Fibroblast of upper back skin (primary cell): ENCODE measurements at regions not wholly inside any gene's neighbourhood (a gene's known extent, or its start where the extent isn't known, plus 50 kb on each side); places are given as distances from the start of the nearest gene placed in this dataset.
"Not testable (repeated sequence)": the region's sequence is repeated elsewhere in the genome, so short reads cannot be mapped to it uniquely, and the experiment has no call there.

Experiments
- DNase-seq: peaks from one replicate; pipeline ENCODE4 v3.0.0-alpha.2; 2013

DNA sequence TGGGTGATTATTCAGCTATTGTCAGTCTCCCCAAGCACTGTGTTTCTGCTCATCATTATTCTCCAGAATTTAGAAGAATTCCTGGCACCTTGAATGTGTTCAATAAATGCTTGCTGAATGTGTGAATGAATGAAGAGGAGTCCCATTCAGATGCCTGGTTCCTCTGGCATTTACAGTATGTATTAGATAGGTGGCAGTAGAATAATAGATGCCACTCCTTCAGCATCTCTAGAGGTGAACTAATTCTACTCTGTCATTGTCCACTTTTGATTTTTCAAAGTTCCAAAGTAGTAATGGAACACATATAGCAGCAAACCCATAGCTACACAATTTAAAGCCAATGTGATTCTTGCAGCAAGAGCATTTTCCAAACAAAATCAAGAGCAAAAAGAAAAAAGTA is 118.9 kb upstream of the CEP162 start:
- DNase-seq: no peak

- DNase-seq: no peak
These were observed 116.6 kb upstream of the CEP162 start for GRCh38 chr6:84344005-84344404.

GRCh38 chr6:84340422-84340821 is 113.0 kb upstream of the CEP162 start:
- no peak for DNase-seq

DNA sequence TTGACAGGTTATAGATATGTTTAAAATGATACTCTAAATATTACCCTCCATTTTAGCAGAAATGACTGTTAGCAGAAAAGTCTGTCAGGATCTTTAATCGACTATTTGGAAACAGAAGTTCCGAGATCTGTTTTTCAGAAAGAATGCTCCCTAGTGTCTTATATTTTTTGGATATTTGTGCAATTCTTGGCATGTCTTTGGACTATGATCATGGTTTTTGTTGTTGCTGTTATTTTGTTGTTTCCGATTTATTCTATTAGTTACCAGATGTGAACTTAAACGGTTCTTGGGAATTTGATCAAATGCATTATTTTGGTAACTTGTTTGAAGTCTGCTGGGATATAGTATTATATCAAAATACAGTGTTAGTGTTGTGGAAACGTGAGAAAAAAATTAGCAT is 106.4 kb upstream of the CEP162 start:
- DNase-seq: no peak

GRCh38 chr6:84332139-84333034 is 104.9 kb upstream of the CEP162 start:
- DNase-seq: no peak

DNA sequence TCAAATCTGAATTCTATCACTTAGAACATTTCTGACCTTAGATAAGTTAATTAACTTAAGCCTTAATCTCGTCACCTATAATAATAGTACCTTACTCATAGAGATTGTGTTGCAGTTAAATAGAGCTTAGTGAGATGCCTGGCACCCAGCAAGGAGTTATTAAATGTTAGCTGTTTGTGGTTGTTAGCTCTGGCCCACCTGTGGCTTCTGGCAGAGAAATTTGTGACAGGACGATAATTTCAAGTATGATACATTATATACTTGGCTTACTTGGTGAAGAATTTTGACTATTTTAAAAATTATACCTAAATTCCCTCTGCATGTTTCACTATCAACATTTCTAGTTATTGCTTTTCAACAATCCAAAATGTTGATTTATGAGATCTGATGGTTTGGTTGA is 102.9 kb upstream of the CEP162 start:
- no peak for DNase-seq

DNA sequence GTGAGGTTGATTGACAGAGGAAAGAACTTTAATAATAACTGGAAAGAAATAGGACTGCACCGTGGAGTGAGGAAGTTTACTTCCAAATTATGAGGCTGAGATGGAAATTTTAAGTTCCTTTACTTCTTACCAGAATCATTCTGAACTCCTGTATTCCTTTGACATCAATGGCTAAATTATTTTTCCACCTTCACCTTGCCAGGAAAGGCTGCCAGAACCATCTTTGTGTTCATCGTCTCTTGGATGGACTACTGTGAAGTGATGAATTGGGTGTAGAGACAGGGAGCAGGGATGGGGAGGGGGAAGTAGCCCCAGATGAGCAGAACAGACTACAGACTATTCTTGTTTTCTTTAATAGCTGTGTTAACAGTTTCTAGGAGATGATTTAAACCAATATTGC is 102.1 kb upstream of the CEP162 start:
- DNase-seq: no peak

- no peak for DNase-seq
These were observed 101.6 kb upstream of the CEP162 start for GRCh38 chr6:84329077-84329476.

- no peak for DNase-seq
These were observed 90.0 kb upstream of the CEP162 start for GRCh38 chr6:84317463-84317862.

DNA sequence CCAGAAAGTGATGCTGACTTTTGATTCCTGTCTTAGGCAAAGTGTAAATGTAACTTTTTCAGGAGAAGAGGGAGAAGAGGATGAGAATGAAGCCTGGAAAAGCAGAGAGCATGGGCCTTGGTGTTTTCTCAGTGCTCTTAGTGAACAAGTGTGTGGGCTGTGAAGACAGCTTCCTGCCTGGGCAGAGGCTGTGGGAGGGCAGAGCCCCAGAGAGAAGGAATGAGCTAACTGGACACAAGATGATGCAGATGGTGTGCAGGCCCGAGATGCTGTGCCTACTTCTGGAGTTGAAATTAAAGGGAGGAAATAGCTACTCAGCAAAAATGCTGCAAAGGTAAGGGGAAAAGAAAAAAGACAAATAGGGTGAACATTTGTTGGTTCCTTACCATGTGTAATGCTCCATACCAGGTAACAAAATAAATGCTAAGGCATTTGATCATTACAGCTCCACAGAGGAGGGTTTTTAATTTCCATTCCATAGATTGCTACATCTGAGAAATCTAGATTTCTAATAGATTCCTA is 87.0 kb upstream of the CEP162 start:
- DNase-seq: no peak

- no peak for DNase-seq
These were observed 81.9 kb upstream of the CEP162 start for GRCh38 chr6:84309336-84309735.

DNA sequence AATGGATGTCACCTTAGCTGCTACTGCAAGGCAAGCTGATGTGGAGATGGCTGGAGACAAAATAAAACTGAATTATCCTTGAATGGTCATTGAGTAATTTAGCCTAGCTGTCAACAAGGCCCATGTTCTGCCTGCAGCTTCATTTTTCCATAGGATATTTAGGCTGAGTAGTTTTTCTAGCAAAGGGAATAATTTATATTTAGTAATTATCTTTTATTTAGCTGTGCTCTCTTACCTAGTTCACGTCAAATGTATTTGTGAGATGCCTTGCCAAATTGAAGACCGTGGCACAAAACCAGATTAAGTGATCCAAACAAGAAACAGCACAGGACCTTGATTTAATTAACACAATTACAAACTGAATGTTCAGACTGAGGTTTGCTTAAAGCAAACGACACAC is 77.4 kb upstream of the CEP162 start:
- no peak for DNase-seq

GRCh38 chr6:84291033-84291432 is 63.6 kb upstream of the CEP162 start:
- not testable (repeated sequence) for DNase-seq

DNA sequence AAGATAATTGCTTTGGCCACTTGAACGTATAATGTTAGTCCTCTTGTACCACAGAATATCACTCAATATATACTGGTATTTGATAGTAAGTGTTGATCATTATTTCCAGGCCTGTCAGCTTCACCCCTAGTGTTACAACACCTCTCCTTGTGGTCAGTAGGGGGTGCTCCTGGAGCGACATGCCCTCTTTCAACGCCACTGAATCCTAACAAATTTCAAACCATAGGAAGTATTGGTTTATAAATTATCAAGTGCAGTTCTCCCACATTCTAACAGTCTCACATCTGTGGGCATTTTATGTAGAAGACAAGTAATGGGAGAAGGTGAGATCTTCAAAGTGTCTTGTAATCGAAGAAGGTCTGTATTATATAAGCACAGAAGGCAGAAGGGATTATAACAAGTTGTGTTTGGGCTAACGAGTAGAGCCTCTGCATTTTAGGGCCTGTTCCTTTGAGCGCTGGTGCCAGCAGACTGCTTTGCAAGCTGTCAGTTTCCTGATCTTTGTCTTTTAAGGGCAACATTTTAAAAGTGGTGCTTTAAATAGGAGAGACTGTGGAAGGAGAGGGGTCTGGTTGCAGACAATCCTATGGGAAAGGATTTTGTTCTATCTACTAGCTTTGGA is 57.1 kb upstream of the CEP162 start:
- DNase-seq: no peak

DNA sequence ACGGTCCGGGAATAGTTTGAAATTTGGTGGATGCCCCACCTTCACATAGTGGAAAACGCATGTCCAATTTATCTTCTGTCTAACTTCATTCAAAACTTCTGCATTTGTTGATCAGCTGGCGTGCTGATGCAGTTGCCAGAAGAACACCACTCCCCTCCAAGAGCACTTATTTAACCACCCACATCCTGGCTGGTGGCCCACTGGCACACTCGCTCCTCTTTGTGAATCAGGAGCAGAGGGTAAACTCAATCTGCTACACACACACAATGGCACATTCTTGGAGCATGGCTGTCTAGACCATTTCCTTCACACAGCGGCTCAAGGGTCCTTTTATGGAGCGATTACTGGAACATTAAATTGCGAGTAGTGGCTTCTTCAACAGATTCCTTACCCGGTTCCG is 55.1 kb upstream of the CEP162 start:
- DNase-seq: peak; percentile 57

- no peak for DNase-seq
These were observed 53.2 kb upstream of the CEP162 start for GRCh38 chr6:84280639-84281038.

- peak; percentile 42 for DNase-seq
These were observed 52.6 kb upstream of the CEP162 start for GRCh38 chr6:84280030-84280429.

- peak; percentile 40 for DNase-seq
These were observed 51.0 kb upstream of the CEP162 start for GRCh38 chr6:84278321-84278998.
